K562 (cell line): ENCODE measurements at regions not wholly inside any gene's neighbourhood (a gene's known extent, or its start where the extent isn't known, plus 50 kb on each side); places are given as distances from the start of the nearest gene placed in this dataset.

ENCODE experiments used
- CBX3 ChIP-seq, 2 experiments: IDR thresholded peaks; 1 replicate in 1 of 2; 2 replicates in 1 of 2; pipeline ENCODE4 v1.6.1; 2012; ENCODE audit warnings: inconsistent platforms in 2 of 2, low read length in 2 of 2, borderline replicate concordance in 1 of 2, control low read depth in 1 of 2
- LCOR ChIP-seq: sonication (generic); formaldehyde crosslinking; IDR thresholded peaks from 2 replicates; pipeline ENCODE4 v1.8.0; 2022; ENCODE audit warnings: mild to moderate bottlenecking, missing genetic modification reagents
- MTA1 ChIP-seq: fragments of 450-650 bp; IDR thresholded peaks from 2 replicates; pipeline ENCODE4 v1.6.1; 2017; ENCODE audit warnings: borderline replicate concordance
- NKRF ChIP-seq: fragments of 450-650 bp; IDR thresholded peaks from 2 replicates; pipeline ENCODE4 v1.6.1; 2016; ENCODE audit warnings: borderline replicate concordance
- RFX5 ChIP-seq: IDR thresholded peaks from 2 replicates; pipeline ENCODE4 v1.6.1; 2011; ENCODE audit warnings: low read depth, mild to moderate bottlenecking, improper control_type of control experiment, low read length
- SMARCA5 ChIP-seq: fragments of 450-650 bp; IDR thresholded peaks from 2 replicates; pipeline ENCODE4 v1.6.1; 2016
- ZNF398 ChIP-seq: fragments of 250-450 bp; sonication (Bioruptor Pico); IDR thresholded peaks from 2 replicates; pipeline ENCODE4 v1.8.0; 2021; ENCODE audit warnings: moderate library complexity, mild to moderate bottlenecking, inconsistent platforms
- ZNF740 ChIP-seq, 3 experiments: fragments of 200-800 bp in 1 of 3; sonication (Bioruptor generic) in 1 of 3; sonication (generic) in 1 of 3; formaldehyde crosslinking in 1 of 3; IDR thresholded peaks; 2 replicates each; pipeline versions ENCODE4 v1.6.1 to v1.8.0; 2016 to 2022; ENCODE audit warnings: mild to moderate bottlenecking in 2 of 3, missing compliant biosample characterization in 2 of 3, missing genetic modification characterization in 2 of 3, missing genetic modification reagents in 1 of 3

GRCh38 chr21:25400427-25400826, 206.9 kb downstream of the MRPL39 start (continued):
- TF ChIP-seq SMARCA5 (no peak), RFX5 (no peak), NKRF (no peak), ZNF740 (CRISPR knock-in tag; IDR thresholded peaks at IDR 0.05) (no peak), ZNF740 (tag; IDR thresholded peaks at IDR 0.05) (no peak), LCOR (no peak), MTA1 (no peak), CBX3 (IDR thresholded peaks at IDR 0.05; ENCODE audit: borderline replicate concordance in 1 of 2, low read length in 2 of 2) (no peak), ZNF398 (no peak)
